ENCODE measurements at regions not wholly inside any gene's neighbourhood (a gene's known extent, or its start where the extent isn't known, plus 50 kb on each side); places are given as distances from the start of the nearest gene placed in this dataset.
"Not testable (repeated sequence)": the region's sequence is repeated elsewhere in the genome, so short reads cannot be mapped to it uniquely, and the experiment has no call there.

- intact Hi-C loops (cut with micrococcal nuclease), result no loop called here
- H3K4me3 Mint-ChIP-seq, result no peak overlapping the region
- H3K4me3 ChIP-seq (ENCODE audit: low read length in 2 of 2), result no peak overlapping the region
- no peak overlapping the region for H3K27ac ChIP-seq (ENCODE audit: low read depth, low read length)
- peaks cover 0 to 7% (median 2%) of the 10 kb centered on the region in 8 donors for H3K9me3 Mint-ChIP-seq
- DNase-seq, result no peak
- no peaks in the 10 kb centered on the region for H3K27me3 Mint-ChIP-seq
- CTCF ChIA-PET (ENCODE audit: partially characterized antibody), result no interaction called here
- POLR2A ChIA-PET (ENCODE audit: partially characterized antibody), result no interaction called here
- H3K36me3 ChIP-seq (ENCODE audit: insufficient read depth, low read length), result no peaks in the 10 kb centered on the region
- no peaks in the 10 kb centered on the region for H3K27me3 ChIP-seq (ENCODE audit: insufficient read depth, low read length)
- H3K36me3 Mint-ChIP-seq, result no peaks in the 10 kb centered on the region
- H3K27ac Mint-ChIP-seq, result no peak overlapping the region
- no peaks in the 10 kb centered on the region for H3K4me1 Mint-ChIP-seq
- no peaks in the 10 kb centered on the region for H3K9me3 ChIP-seq (ENCODE audit: control insufficient read depth in 1 of 2, low read length in 2 of 2)
- H3K4me1 ChIP-seq (ENCODE audit: insufficient read depth, low read length), result no peaks in the 10 kb centered on the region
Observed at GRCh38 chr5:104843822-104844221, 1281.2 kb upstream of the NUDT12 start.

- no peaks in the 10 kb centered on the region for H3K4me1 ChIP-seq (ENCODE audit: insufficient read depth, low read length)
- H3K27ac Mint-ChIP-seq, result no peak overlapping the region
- no peaks in the 10 kb centered on the region for H3K9me3 ChIP-seq (ENCODE audit: control insufficient read depth in 1 of 2, low read length in 2 of 2)
- peaks cover 0 to 14% (median 6%) of the 10 kb centered on the region in 8 donors for H3K9me3 Mint-ChIP-seq
- H3K27me3 ChIP-seq (ENCODE audit: insufficient read depth, low read length), result no peaks in the 10 kb centered on the region
- no peaks in the 10 kb centered on the region for H3K4me1 Mint-ChIP-seq
- CTCF ChIA-PET (ENCODE audit: partially characterized antibody), result no interaction called here
- intact Hi-C loops (cut with micrococcal nuclease), result no loop called here
- POLR2A ChIA-PET (ENCODE audit: partially characterized antibody), result no interaction called here
- no peak for DNase-seq
- H3K4me3 Mint-ChIP-seq, result no peak overlapping the region
- no peaks in the 10 kb centered on the region for H3K36me3 ChIP-seq (ENCODE audit: insufficient read depth, low read length)
- no peaks in the 10 kb centered on the region for H3K36me3 Mint-ChIP-seq
- no peak overlapping the region for H3K4me3 ChIP-seq (ENCODE audit: low read length in 2 of 2)
- no peak overlapping the region for H3K27ac ChIP-seq (ENCODE audit: low read depth, low read length)
- H3K27me3 Mint-ChIP-seq, result no peaks in the 10 kb centered on the region
Observed at GRCh38 chr5:104840284-104840683, 1277.7 kb upstream of the NUDT12 start.

- H3K4me3 Mint-ChIP-seq; H3K4me1 ChIP-seq (ENCODE audit: insufficient read depth, low read length); DNase-seq; H3K36me3 ChIP-seq (ENCODE audit: insufficient read depth, low read length); H3K4me1 Mint-ChIP-seq; H3K27ac Mint-ChIP-seq; H3K4me3 ChIP-seq (ENCODE audit: low read length in 2 of 2); H3K36me3 Mint-ChIP-seq; H3K27me3 ChIP-seq (ENCODE audit: insufficient read depth, low read length); H3K9me3 ChIP-seq (ENCODE audit: control insufficient read depth in 1 of 2, low read length in 2 of 2); POLR2A ChIA-PET (ENCODE audit: partially characterized antibody); intact Hi-C loops (cut with micrococcal nuclease); H3K27me3 Mint-ChIP-seq; H3K27ac ChIP-seq (ENCODE audit: low read depth, low read length); CTCF ChIA-PET (ENCODE audit: partially characterized antibody): not testable (repeated sequence)
- H3K9me3 Mint-ChIP-seq, result peaks cover 7 to 28% (median 13%) of the 10 kb centered on the region in 8 donors
Observed at GRCh38 chr5:104831515-104831914, 1268.9 kb upstream of the NUDT12 start.

- no peak overlapping the region for H3K27ac Mint-ChIP-seq
- CTCF ChIA-PET (ENCODE audit: partially characterized antibody), result no interaction called here
- no peaks in the 10 kb centered on the region for H3K36me3 Mint-ChIP-seq
- no peak overlapping the region for H3K27ac ChIP-seq (ENCODE audit: low read depth, low read length)
- H3K9me3 Mint-ChIP-seq, result peaks cover 0 to 6% (median 4%) of the 10 kb centered on the region in 8 donors
- no peaks in the 10 kb centered on the region for H3K9me3 ChIP-seq (ENCODE audit: control insufficient read depth in 1 of 2, low read length in 2 of 2)
- H3K36me3 ChIP-seq (ENCODE audit: insufficient read depth, low read length), result no peaks in the 10 kb centered on the region
- no peak overlapping the region for H3K4me3 ChIP-seq (ENCODE audit: low read length in 2 of 2)
- H3K4me1 ChIP-seq (ENCODE audit: insufficient read depth, low read length), result no peaks in the 10 kb centered on the region
- intact Hi-C loops (cut with micrococcal nuclease), result no loop called here
- DNase-seq, result no peak
- no peak overlapping the region for H3K4me3 Mint-ChIP-seq
- H3K27me3 ChIP-seq (ENCODE audit: insufficient read depth, low read length), result no peaks in the 10 kb centered on the region
- H3K27me3 Mint-ChIP-seq, result no peaks in the 10 kb centered on the region
- no peaks in the 10 kb centered on the region for H3K4me1 Mint-ChIP-seq
- POLR2A ChIA-PET (ENCODE audit: partially characterized antibody), result no interaction called here
Observed at GRCh38 chr5:104821606-104822005, 1259.0 kb upstream of the NUDT12 start.

- CTCF ChIA-PET (ENCODE audit: partially characterized antibody), result no interaction called here
- no peaks in the 10 kb centered on the region for H3K36me3 Mint-ChIP-seq
Observed at GRCh38 chr5:104817127-104817526, 1254.5 kb upstream of the NUDT12 start.

GRCh38 chr5:104815212-104815611 lies 1252.6 kb upstream of the NUDT12 start:
- Mint-ChIP-seq H3K27ac (no peak overlapping the region), H3K4me3 (no peak overlapping the region), H3K4me1 (no peaks in the 10 kb centered on the region), H3K27me3 (no peaks in the 10 kb centered on the region), H3K36me3 (no peaks in the 10 kb centered on the region), H3K9me3 (peaks cover 2 to 22% (median 6%) of the 10 kb centered on the region in 8 donors)
- CTCF ChIA-PET (ENCODE audit: partially characterized antibody), result no interaction called here
- Histone ChIP-seq H3K36me3 (ENCODE audit: insufficient read depth, low read length) (no peaks in the 10 kb centered on the region), H3K4me1 (ENCODE audit: insufficient read depth, low read length) (no peaks in the 10 kb centered on the region), H3K9me3 (ENCODE audit: control insufficient read depth in 1 of 2, low read length in 2 of 2) (no peaks in the 10 kb centered on the region), H3K4me3 (ENCODE audit: low read length in 2 of 2) (no peak overlapping the region), H3K27ac (ENCODE audit: low read depth, low read length) (no peak overlapping the region), H3K27me3 (ENCODE audit: insufficient read depth, low read length) (no peaks in the 10 kb centered on the region)
- no peak for DNase-seq
- intact Hi-C loops (cut with micrococcal nuclease), result no loop called here
- POLR2A ChIA-PET (ENCODE audit: partially characterized antibody), result no interaction called here

More at GRCh38 chr5:104817127-104817526, 1254.5 kb upstream of the NUDT12 start:
- POLR2A ChIA-PET (ENCODE audit: partially characterized antibody), result no interaction called here
- peaks cover 2 to 12% (median 6%) of the 10 kb centered on the region in 8 donors for H3K9me3 Mint-ChIP-seq
- intact Hi-C loops (cut with micrococcal nuclease), result no loop called here
- H3K4me3 Mint-ChIP-seq, result no peak overlapping the region
- H3K4me1 Mint-ChIP-seq, result no peaks in the 10 kb centered on the region
- no peaks in the 10 kb centered on the region for H3K27me3 ChIP-seq (ENCODE audit: insufficient read depth, low read length)
- H3K36me3 ChIP-seq (ENCODE audit: insufficient read depth, low read length), result no peaks in the 10 kb centered on the region
- no peak for DNase-seq
- H3K27ac Mint-ChIP-seq, result no peak overlapping the region
- H3K4me3 ChIP-seq (ENCODE audit: low read length in 2 of 2), result no peak overlapping the region
- no peaks in the 10 kb centered on the region for H3K4me1 ChIP-seq (ENCODE audit: insufficient read depth, low read length)
- no peaks in the 10 kb centered on the region for H3K27me3 Mint-ChIP-seq
- no peak overlapping the region for H3K27ac ChIP-seq (ENCODE audit: low read depth, low read length)
- H3K9me3 ChIP-seq (ENCODE audit: control insufficient read depth in 1 of 2, low read length in 2 of 2), result no peaks in the 10 kb centered on the region

- no peaks in the 10 kb centered on the region for H3K36me3 Mint-ChIP-seq
- no peaks in the 10 kb centered on the region for H3K9me3 ChIP-seq (ENCODE audit: control insufficient read depth in 1 of 2, low read length in 2 of 2)
- H3K4me1 Mint-ChIP-seq, result no peaks in the 10 kb centered on the region
- H3K9me3 Mint-ChIP-seq, result peaks cover 0 to 16% (median 9%) of the 10 kb centered on the region in 8 donors
- ChIA-PET CTCF (ENCODE audit: partially characterized antibody) (no interaction called here), POLR2A (ENCODE audit: partially characterized antibody) (no interaction called here)
- no peaks in the 10 kb centered on the region for H3K4me1 ChIP-seq (ENCODE audit: insufficient read depth, low read length)
- intact Hi-C loops (cut with micrococcal nuclease), result no loop called here
- H3K27me3 Mint-ChIP-seq, result no peaks in the 10 kb centered on the region
- no peak overlapping the region for H3K27ac ChIP-seq (ENCODE audit: low read depth, low read length)
- H3K4me3 ChIP-seq (ENCODE audit: low read length in 2 of 2), result no peak overlapping the region
- no peak overlapping the region for H3K4me3 Mint-ChIP-seq
- DNase-seq, result no peak
- no peak overlapping the region for H3K27ac Mint-ChIP-seq
- H3K36me3 ChIP-seq (ENCODE audit: insufficient read depth, low read length), result no peaks in the 10 kb centered on the region
- H3K27me3 ChIP-seq (ENCODE audit: insufficient read depth, low read length), result no peaks in the 10 kb centered on the region
Observed at GRCh38 chr5:104800440-104801048, 1238.0 kb upstream of the NUDT12 start.

GRCh38 chr5:104793755-104794080 lies 1231.1 kb upstream of the NUDT12 start:
- CTCF ChIA-PET (ENCODE audit: partially characterized antibody), result no interaction called here
- Histone ChIP-seq H3K27me3 (ENCODE audit: insufficient read depth, low read length) (no peaks in the 10 kb centered on the region), H3K4me1 (ENCODE audit: insufficient read depth, low read length) (no peaks in the 10 kb centered on the region), H3K27ac (ENCODE audit: low read depth, low read length) (no peak overlapping the region), H3K36me3 (ENCODE audit: insufficient read depth, low read length) (no peaks in the 10 kb centered on the region), H3K4me3 (ENCODE audit: low read length in 2 of 2) (no peak overlapping the region), H3K9me3 (ENCODE audit: control insufficient read depth in 1 of 2, low read length in 2 of 2) (no peaks in the 10 kb centered on the region)
- Mint-ChIP-seq H3K4me3 (no peak overlapping the region), H3K4me1 (no peaks in the 10 kb centered on the region), H3K9me3 (peaks cover 0 to 9% (median 1%) of the 10 kb centered on the region in 8 donors), H3K36me3 (no peaks in the 10 kb centered on the region), H3K27me3 (no peaks in the 10 kb centered on the region), H3K27ac (no peak overlapping the region)
- intact Hi-C loops (cut with micrococcal nuclease), result no loop called here
- POLR2A ChIA-PET (ENCODE audit: partially characterized antibody), result no interaction called here
- DNase-seq, result no peak
